ENCODE measurements at regions not wholly inside any gene's neighbourhood (a gene's known extent, or its start where the extent isn't known, plus 50 kb on each side); places are given as distances from the start of the nearest gene placed in this dataset.

- intact Hi-C loops (cut with micrococcal nuclease; ENCODE audit: unreplicated experiment) = no loop called here
- H3K79me2 ChIP-seq (ENCODE audit: insufficient read depth, low read depth, low read length) = no peaks in the 10 kb centered on the region
- peak overlapping the region; percentile 18; the same call in 1 of the 2 replicates for H3K4me2 ChIP-seq (ENCODE audit: low read length)
- ChIA-PET CTCF (ENCODE audit: unreplicated experiment) (no interaction called here), POLR2A (interaction anchor here (0.6 kb wide), 1 partner anchor 152 kb away, joined by 3 read pairs; no protein-coding TSS in a partner anchor)
- H3K9me2 ChIP-seq (ENCODE audit: insufficient read depth, low read length) = no peaks in the 10 kb centered on the region
- DNase-seq (ENCODE audit: low spot score) = peak; percentile 55
- H3K4me1 ChIP-seq (ENCODE audit: insufficient read depth, low read length, poor library complexity, severe bottlenecking) = no peaks in the 10 kb centered on the region
- no peak overlapping the region for H3K4me3 ChIP-seq (ENCODE audit: low read depth, low read length, poor library complexity, severe bottlenecking)
- no peak overlapping the region for H2AFZ ChIP-seq (ENCODE audit: low read length)
- H3K9me3 ChIP-seq (ENCODE audit: low read length) = no peaks in the 10 kb centered on the region
- no peaks in the 10 kb centered on the region for H3K36me3 ChIP-seq (ENCODE audit: insufficient read depth, low read length)
- TF ChIP-seq CTCF (conservative IDR thresholded peaks at IDR 0.05; ENCODE audit: low read length) (no peak), EZH2phosphoT487 (IDR thresholded peaks at IDR 0.05; ENCODE audit: borderline replicate concordance, low read depth, low read length) (no peak)
- BruUV-seq (replicated peaks) = no TSS peak
- H3K27ac ChIP-seq (ENCODE audit: low read depth, low read length, poor library complexity, severe bottlenecking) = no peak overlapping the region
- no peaks in the 10 kb centered on the region for H4K20me1 ChIP-seq (ENCODE audit: insufficient read depth, low read length)
Measured at GRCh38 chr2:40507432-40507831, 55.5 kb upstream of the SLC8A1 start.

GRCh38 chr2:40510304-40510703 is 58.4 kb upstream of the SLC8A1 start:
- H3K9me3 ChIP-seq (ENCODE audit: low read length) = no peaks in the 10 kb centered on the region
- no peak overlapping the region for H3K27ac ChIP-seq (ENCODE audit: low read depth, low read length, poor library complexity, severe bottlenecking)
- no peak overlapping the region for H2AFZ ChIP-seq (ENCODE audit: low read length)
- ChIA-PET POLR2A (no interaction called here), CTCF (ENCODE audit: unreplicated experiment) (no interaction called here)
- H3K79me2 ChIP-seq (ENCODE audit: insufficient read depth, low read depth, low read length) = no peaks in the 10 kb centered on the region
- BruUV-seq (replicated peaks) = no TSS peak
- intact Hi-C loops (cut with micrococcal nuclease; ENCODE audit: unreplicated experiment) = no loop called here
- no peak for TF ChIP-seq EZH2phosphoT487 (IDR thresholded peaks at IDR 0.05; ENCODE audit: borderline replicate concordance, low read depth, low read length)
- TF ChIP-seq CTCF (conservative IDR thresholded peaks at IDR 0.05; ENCODE audit: low read length) = no peak
- DNase-seq (ENCODE audit: low spot score) = no peak
- no peak overlapping the region for H3K4me3 ChIP-seq (ENCODE audit: low read depth, low read length, poor library complexity, severe bottlenecking)
- H3K4me1 ChIP-seq (ENCODE audit: insufficient read depth, low read length, poor library complexity, severe bottlenecking) = no peaks in the 10 kb centered on the region
- no peaks in the 10 kb centered on the region for H4K20me1 ChIP-seq (ENCODE audit: insufficient read depth, low read length)
- no peak overlapping the region for H3K4me2 ChIP-seq (ENCODE audit: low read length)
- H3K36me3 ChIP-seq (ENCODE audit: insufficient read depth, low read length) = no peaks in the 10 kb centered on the region
- no peaks in the 10 kb centered on the region for H3K9me2 ChIP-seq (ENCODE audit: insufficient read depth, low read length)

- Histone ChIP-seq H3K79me2 (ENCODE audit: insufficient read depth, low read depth, low read length) (no peaks in the 10 kb centered on the region), H3K27ac (ENCODE audit: low read depth, low read length, poor library complexity, severe bottlenecking) (no peak overlapping the region), H3K36me3 (ENCODE audit: insufficient read depth, low read length) (no peaks in the 10 kb centered on the region), H3K4me2 (ENCODE audit: low read length) (no peak overlapping the region), H3K4me1 (ENCODE audit: insufficient read depth, low read length, poor library complexity, severe bottlenecking) (no peaks in the 10 kb centered on the region), H4K20me1 (ENCODE audit: insufficient read depth, low read length) (no peaks in the 10 kb centered on the region), H3K9me2 (ENCODE audit: insufficient read depth, low read length) (no peaks in the 10 kb centered on the region), H2AFZ (ENCODE audit: low read length) (no peak overlapping the region), H3K9me3 (ENCODE audit: low read length) (no peaks in the 10 kb centered on the region), H3K4me3 (ENCODE audit: low read depth, low read length, poor library complexity, severe bottlenecking) (no peak overlapping the region)
- BruUV-seq (replicated peaks) = no TSS peak
- DNase-seq (ENCODE audit: low spot score) = no peak
- POLR2A ChIA-PET = interaction anchor here (1.1 to 1.5 kb wide), 3 partner anchors 11 to 124 kb away, joined by 3 to 6 read pairs (median 3); no protein-coding TSS in a partner anchor
- TF ChIP-seq EZH2phosphoT487 (IDR thresholded peaks at IDR 0.05; ENCODE audit: borderline replicate concordance, low read depth, low read length) = no peak
- no peak for TF ChIP-seq CTCF (conservative IDR thresholded peaks at IDR 0.05; ENCODE audit: low read length)
- intact Hi-C loops (cut with micrococcal nuclease; ENCODE audit: unreplicated experiment) = no loop called here
- CTCF ChIA-PET (ENCODE audit: unreplicated experiment) = no interaction called here
Measured at GRCh38 chr2:40511661-40512213, 59.8 kb upstream of the SLC8A1 start.
